HG03432 (cell line): ENCODE measurements at regions not wholly inside any gene's neighbourhood (a gene's known extent, or its start where the extent isn't known, plus 50 kb on each side); places are given as distances from the start of the nearest gene placed in this dataset.
"Not testable (repeated sequence)": the region's sequence is repeated elsewhere in the genome, so short reads cannot be mapped to it uniquely, and the experiment has no call there.

Source experiments
- ATAC-seq: cut with Tn5 transposase; IDR thresholded peaks from one replicate; pipeline ENCODE4 v1.9.1; 2021; ENCODE audit warnings: mild to moderate bottlenecking, moderate library complexity; ENCODE audit not compliant: unreplicated experiment

GRCh38 chr6:37580176-37580955 lies 80.7 kb upstream of the CCDC167 start:
- ATAC-seq, result no peak

GRCh38 chr6:37579444-37580067 lies 79.9 kb upstream of the CCDC167 start:
- no peak for ATAC-seq

DNA sequence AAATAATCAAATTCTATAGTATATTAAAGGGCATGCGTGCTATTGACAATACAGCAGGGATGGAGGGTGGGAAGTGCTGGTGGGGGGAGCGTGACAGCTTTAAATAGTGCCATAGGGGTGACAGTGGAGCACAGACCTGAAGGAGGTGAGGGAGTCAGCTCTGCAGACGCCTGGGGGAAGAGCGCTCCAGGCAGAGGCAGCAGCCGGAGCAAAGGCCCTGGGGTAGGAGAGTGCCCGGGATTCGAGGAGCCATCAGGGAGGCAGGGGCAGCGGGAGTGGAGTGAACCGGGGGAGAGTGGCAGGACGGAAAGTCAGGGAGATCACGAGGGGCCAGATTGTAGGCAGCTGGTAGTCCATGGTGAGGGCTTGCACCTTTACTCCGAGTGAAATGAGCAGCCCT lies 78.4 kb upstream of the CCDC167 start:
- ATAC-seq, result no peak

DNA sequence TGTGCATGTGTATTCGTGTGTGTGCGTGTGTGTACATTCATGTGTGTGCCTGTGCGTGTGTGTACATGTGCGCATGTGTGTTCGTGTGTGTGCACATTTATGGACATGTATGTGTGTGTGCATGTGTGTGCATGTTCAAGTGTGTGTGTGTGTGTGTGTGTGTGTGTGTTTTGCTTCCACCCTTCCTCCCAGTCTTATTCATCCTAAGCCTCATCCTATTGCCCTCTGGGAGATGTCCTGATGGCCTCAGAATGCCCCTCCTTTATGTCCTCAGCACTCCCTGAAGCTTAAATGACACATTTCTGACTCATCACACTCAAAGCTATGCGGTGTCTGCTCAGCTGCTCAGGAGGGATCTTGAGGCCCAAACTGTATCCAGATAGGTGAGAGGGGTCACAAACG lies 76.6 kb upstream of the CCDC167 start:
- no peak for ATAC-seq

- no peak for ATAC-seq
These were observed 75.5 kb upstream of the CCDC167 start for GRCh38 chr6:37575221-37575620.

DNA sequence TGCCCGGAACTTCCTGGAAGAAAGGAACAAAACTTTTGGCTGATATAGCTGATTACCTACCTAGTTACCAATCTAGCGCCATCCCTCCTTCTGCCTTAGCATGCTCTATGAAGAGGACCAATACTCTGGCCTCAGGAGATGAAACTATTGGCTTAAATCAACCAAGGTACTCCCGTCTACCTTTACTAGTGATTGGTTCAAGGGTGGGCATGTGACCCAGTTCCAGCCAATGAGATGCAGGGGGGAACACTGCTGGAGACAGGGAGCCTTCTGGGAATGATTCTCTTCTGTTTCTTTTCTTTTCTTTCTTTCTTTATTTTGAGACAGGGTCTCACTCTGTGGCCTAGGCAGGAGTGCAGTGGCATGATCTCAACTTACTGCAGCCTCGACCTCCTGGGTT lies 72.6 kb upstream of the CCDC167 start:
- ATAC-seq, result no peak

DNA sequence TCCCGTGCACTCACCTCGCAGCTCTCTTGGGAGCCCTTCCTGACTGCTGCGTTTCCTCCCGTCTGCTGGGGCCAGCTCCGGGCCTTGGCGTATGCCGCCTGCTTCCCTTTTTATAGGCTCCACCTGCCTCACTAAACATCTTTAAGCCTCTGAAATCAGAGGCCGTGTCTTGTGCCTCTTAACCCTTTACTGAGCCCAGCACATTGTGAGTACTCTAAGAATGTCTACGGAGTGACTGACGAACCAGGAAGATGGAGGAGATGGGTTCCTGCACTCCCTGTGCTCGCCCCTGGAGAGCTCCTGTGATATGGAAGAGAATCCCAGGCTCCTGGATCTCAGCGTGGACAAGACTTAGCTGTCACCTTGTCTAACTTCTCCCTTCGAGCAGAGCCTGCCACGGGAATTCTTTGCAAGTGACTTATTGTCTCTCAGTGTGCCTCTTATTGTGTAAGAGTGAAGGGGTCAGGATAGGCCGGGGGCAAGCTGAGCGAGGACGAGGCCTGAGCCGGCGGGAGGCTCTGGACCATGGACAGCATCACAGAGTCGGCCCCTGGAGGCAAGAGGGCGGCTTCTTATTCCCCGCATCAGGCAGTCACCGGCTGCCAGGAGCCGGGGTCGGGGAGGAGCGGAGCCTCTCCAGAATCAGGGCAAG lies 70.9 kb upstream of the CCDC167 start:
- no peak for ATAC-seq

- ATAC-seq, result no peak
These were observed 70.2 kb upstream of the CCDC167 start for GRCh38 chr6:37569743-37570481.

DNA sequence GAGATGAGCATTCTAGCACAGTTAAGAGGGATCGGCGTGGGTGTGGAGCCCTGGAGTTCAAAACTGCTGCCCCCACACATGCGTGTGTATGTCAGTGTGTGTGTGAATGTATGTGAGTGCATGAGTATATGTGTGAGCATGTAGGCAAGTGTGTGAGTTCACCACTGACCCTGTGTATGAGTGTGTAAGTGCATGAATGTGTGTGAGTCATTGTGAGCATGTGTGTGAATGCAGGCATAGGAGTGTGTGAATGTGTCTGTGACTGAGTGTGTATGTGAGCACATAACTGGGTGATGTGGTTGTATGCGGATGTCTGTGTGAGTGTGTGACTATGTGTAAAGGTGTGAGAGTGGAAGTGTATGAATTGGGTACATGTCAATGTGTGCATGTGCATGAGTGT lies 69.6 kb upstream of the CCDC167 start:
- no peak for ATAC-seq

- no peak for ATAC-seq
These were observed 67.3 kb upstream of the CCDC167 start for GRCh38 chr6:37566950-37567349.

GRCh38 chr6:37566111-37566949 lies 66.6 kb upstream of the CCDC167 start:
- peak; percentile 54 for ATAC-seq

DNA sequence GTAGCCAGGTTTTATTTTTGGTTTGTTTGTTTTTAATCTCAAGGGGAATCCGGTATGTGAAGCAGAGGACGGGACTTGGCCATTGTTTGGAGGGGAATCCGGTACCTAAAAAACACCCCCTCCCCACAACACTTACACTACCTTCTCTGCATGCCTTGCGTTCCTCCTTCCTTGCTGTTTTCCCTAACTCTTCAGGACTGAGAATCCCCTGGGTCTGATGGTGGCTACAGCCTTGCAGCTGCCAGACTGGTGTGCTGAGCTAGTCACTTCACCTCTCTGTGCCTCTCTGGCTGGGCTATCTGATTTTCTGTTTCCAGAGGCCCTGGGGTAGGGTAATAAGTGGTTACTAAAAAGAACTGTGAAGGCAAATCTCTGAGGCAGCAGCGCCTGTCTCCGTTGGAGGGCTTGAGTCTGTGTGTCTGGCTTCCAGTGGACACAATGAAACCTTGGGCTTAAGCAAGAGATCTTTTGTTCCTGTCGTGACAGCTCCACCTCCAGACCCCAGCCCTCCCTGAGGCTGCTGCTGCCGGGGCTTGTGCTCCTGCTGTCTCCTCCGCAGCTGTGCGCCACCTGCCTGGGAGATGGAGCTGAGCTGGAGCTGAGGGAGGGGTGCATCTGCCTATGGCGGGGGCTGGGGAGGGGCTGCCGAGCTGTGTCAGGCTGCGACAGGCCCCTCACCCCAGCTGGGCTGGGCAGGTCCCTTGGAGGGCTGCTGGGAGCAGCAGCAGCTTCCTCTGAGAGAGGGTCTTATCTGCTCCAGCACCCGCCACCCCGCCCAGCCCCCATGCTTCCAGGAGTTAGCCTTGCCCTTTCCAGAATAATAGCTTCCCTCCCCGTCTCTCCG lies 65.8 kb upstream of the CCDC167 start:
- ATAC-seq, result no peak

DNA sequence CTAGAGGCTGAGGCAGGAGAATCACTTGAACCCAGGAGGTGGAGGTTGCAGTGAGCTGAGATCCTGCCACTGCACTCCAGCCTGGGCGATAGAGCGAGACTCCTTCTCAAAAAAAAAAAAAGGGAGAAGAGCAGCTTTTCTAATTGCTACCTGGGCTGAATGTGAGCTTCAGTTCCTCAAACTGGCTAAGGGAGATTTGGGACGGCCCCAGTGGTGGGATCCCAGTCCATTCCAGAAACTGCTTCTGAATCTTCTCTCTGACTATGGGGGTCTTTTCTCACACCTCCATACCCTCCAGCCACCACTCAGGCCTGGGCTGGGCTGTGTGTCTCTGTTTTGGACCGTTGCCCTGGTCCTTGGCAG lies 63.2 kb upstream of the CCDC167 start:
- ATAC-seq, result not testable (repeated sequence)

DNA sequence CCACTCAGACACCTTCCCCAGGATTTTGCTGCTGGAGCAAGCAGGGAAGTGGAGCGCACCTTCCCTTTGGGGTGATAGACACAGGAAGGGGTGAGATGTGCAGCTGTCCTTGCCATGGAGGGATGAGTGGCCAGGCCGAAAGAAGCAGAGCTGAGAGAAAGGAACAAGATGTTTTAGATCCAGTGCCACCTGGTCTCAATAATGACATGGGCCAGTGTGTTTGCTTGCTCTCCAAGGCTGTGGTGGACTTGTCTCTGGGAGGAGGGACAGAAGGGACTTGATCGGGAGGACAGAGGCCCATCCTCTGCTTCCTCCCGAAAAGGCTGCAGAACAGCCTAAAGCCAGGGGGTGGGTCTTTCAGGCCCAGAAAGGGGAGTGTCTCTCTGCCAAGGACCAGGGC lies 61.7 kb upstream of the CCDC167 start:
- ATAC-seq, result no peak

DNA sequence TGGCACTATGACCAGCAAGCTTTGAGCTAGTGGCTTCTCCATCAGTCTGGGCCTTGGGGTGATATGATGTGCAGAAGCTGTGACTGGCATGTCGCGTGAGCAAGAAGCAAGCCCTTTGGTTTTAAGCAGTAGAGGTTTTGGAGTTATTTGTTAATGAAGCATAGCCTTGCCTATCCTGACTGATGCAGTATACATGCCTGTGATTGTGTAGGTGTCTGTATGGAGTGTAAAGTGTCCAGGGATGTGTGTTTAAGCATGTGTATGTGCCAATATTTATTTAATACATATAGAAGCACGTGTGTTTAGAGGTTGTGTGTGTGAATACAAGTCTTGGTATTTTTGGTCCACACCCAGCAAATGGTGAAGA lies 61.0 kb upstream of the CCDC167 start:
- ATAC-seq, result no peak

GRCh38 chr6:37559501-37559900 lies 59.8 kb upstream of the CCDC167 start:
- no peak for ATAC-seq

DNA sequence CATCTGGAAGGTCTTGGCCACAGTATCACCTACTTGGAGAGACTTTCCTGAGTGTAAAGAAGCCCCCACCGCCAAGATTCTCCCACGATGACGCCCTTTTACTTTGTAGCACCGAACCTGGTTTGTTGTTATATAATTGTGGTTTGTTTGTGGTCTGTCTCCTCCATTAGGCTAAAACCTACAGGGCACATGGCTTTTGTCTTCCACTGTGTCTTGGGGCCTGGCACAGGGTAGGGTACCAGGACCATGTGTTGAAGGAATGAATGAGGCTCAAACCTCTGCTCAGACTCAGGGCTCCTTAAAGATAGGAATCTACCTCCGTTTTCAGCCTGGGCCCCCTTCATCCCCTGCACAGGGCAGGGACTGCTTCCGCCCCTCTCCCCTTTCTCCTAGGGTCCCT lies 59.4 kb upstream of the CCDC167 start:
- ATAC-seq, result no peak

DNA sequence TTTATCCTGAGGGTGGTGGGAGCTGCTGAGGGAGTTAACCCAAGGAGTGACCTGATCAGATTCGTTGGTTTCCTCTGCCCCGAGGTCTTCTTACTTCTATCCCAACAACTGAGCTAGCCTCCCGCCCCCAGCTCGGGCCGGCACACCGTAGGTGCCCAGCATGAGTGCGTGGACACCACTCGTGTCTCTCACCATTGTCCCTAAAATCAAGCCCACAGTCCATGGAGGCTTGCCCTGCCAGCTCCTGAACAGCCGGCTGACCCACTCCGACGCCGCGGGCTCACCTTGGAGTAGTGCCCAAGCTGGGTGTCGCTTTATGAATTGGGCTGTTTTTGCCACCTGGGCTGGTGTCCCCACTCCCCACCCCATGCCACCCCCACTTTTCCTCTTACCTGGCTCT lies 59.0 kb upstream of the CCDC167 start:
- no peak for ATAC-seq

- ATAC-seq, result no peak
These were observed 58.5 kb upstream of the CCDC167 start for GRCh38 chr6:37558168-37558567.

DNA sequence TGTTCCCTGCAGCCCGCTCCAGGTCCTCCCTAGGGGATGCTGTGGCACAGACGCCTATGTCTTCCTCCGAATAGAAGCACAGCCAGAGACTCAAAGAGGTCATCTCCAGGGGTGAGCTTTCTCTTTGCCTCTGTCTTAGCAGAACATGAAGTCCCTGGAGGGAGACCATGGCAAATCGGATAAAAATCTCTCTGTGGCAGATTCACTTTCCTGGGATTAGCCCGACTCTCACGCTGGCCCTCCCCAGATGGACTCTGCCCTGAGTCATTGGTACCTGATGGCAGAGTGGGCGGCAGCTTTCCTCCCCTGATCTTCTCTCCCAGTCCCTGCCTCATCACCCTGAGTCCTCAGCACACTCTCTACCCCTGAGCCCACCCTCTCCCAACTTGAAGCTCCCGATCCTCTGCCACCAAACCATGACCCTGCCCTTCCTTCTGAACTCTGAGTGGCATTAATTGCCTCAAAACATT lies 58.0 kb upstream of the CCDC167 start:
- ATAC-seq, result no peak
